SK-N-SH (cell line): ENCODE measurements at regions not wholly inside any gene's neighbourhood (a gene's known extent, or its start where the extent isn't known, plus 50 kb on each side); places are given as distances from the start of the nearest gene placed in this dataset.

Experiments
- CTCF ChIA-PET: fragments of 300-600, 350-600 bp; formaldehyde crosslinking; extraction: SDS; loops from one replicate; lab custom pipeline; 2021; lab: Yijun Ruan, JAX
- POLR2A ChIA-PET: fragments of 350-600 bp; sonication (Branson Sonifier 250); formaldehyde crosslinking; extraction: SDS; loops from one replicate; lab custom pipeline; 2020; ENCODE audit warnings: antibody characterized with exemption, inconsistent platforms; lab: Yijun Ruan, JAX
- DNase-seq: peaks from one replicate; pipeline ENCODE4 v3.0.0; 2012
- H2AFZ ChIP-seq: fragments of 200-600 bp; sonication (generic); 2 replicates; pipeline ENCODE4 v1.8.1; 2016; ENCODE audit warnings: antibody characterized with exemption, mild to moderate bottlenecking, low read depth
- H3F3A ChIP-seq: fragments of 200-600 bp; sonication (generic); replicated peaks from 2 replicates; pipeline ENCODE3; 2016; ENCODE audit warnings: antibody characterized with exemption, mild to moderate bottlenecking; ENCODE audit not compliant: insufficient read depth
- H3K27ac ChIP-seq, 2 experiments: fragments of 200-500 bp in 1 of 2; fragments of 200-600 bp in 1 of 2; sonication (Bioruptor generic) in 1 of 2; sonication (generic), shearing (Covaris generic) in 1 of 2; 2 replicates each; pipeline versions ENCODE4 v1.5.1 to v1.6.1; 2014 to 2016; ENCODE audit warnings: low read depth in 2 of 2, inconsistent platforms in 1 of 2, low read length in 1 of 2, mild to moderate bottlenecking in 1 of 2, mixed read lengths in 1 of 2
- H3K27me3 ChIP-seq: fragments of 200-600 bp; sonication (generic), shearing (Covaris generic); 2 replicates; pipeline ENCODE4 v1.6.1; 2016; ENCODE audit warnings: mixed run types; ENCODE audit not compliant: insufficient read depth
- H3K36me3 ChIP-seq, 2 experiments: fragments of 200-500 bp in 1 of 2; fragments of 200-600 bp in 1 of 2; sonication (Bioruptor generic) in 1 of 2; sonication (generic) in 1 of 2; replicated peaks in 1 of 2; 2 replicates each; pipeline versions ENCODE3 to v1.5.1; 2014 to 2016; ENCODE audit warnings: low read length in 1 of 2, mild to moderate bottlenecking in 1 of 2; ENCODE audit not compliant: insufficient read depth in 2 of 2, control insufficient read depth in 1 of 2
- H3K4me1 ChIP-seq, 2 experiments: fragments of 200-500 bp in 1 of 2; fragments of 200-600 bp in 1 of 2; sonication (Bioruptor generic) in 1 of 2; sonication (generic), shearing (Covaris generic) in 1 of 2; 2 replicates each; pipeline versions ENCODE4 v1.5.1 to v1.6.1; 2014 to 2016; ENCODE audit warnings: low read depth in 1 of 2, low read length in 1 of 2, mixed run types in 1 of 2; ENCODE audit not compliant: insufficient read depth in 2 of 2, control insufficient read depth in 1 of 2
- H3K4me2 ChIP-seq: fragments of 200-600 bp; sonication (generic), shearing (Covaris generic); 2 replicates; pipeline ENCODE4 v1.6.1; 2017; ENCODE audit warnings: mixed run types
- H3K4me3 ChIP-seq, 2 experiments: fragments of 200-500 bp in 1 of 2; fragments of 200-600 bp in 1 of 2; sonication (Bioruptor generic) in 1 of 2; sonication (generic), shearing (Covaris generic) in 1 of 2; 2 replicates each; pipeline versions ENCODE4 v1.5.1 to v1.8.1; 2014 to 2016; ENCODE audit warnings: low read depth in 2 of 2, inconsistent platforms in 1 of 2, low read length in 1 of 2, mild to moderate bottlenecking in 1 of 2, mixed read lengths in 1 of 2, moderate library complexity in 1 of 2
- H3K79me2 ChIP-seq: fragments of 200-600 bp; sonication (generic); 2 replicates; pipeline ENCODE4 v1.8.1; 2017; ENCODE audit warnings: mild to moderate bottlenecking; ENCODE audit not compliant: insufficient read depth
- H3K9ac ChIP-seq: fragments of 200-600 bp; sonication (generic); 2 replicates; pipeline ENCODE4 v1.6.1; 2017; ENCODE audit warnings: mixed run types
- H3K9me2 ChIP-seq: fragments of 200-600 bp; sonication (generic); 2 replicates; pipeline ENCODE4 v1.6.1; 2017; ENCODE audit warnings: mixed run types
- H3K9me3 ChIP-seq: fragments of 200-600 bp; sonication (generic); 2 replicates; pipeline ENCODE4 v1.6.1; 2017; ENCODE audit warnings: mixed run types, mild to moderate bottlenecking, moderate library complexity
- H4K20me1 ChIP-seq: fragments of 200-600 bp; sonication (generic); 2 replicates; pipeline ENCODE4 v1.6.1; 2017; ENCODE audit warnings: mild to moderate bottlenecking, mixed run types; ENCODE audit not compliant: insufficient read depth
- CHD2 ChIP-seq: fragments of 150-350 bp; IDR thresholded peaks from 2 replicates; pipeline ENCODE4 v1.6.1; 2018; ENCODE audit warnings: low read length; ENCODE audit not compliant: partially characterized antibody
- ELF1 ChIP-seq: IDR thresholded peaks from 2 replicates; pipeline ENCODE4 v1.4.0; 2012
- EP300 ChIP-seq, 2 experiments: IDR thresholded peaks; 2 replicates each; pipeline versions ENCODE4 v1.4.0 to v1.6.1; 2012; ENCODE audit warnings: borderline replicate concordance in 1 of 2, low read depth in 1 of 2, low read length in 1 of 2
- FOSL2 ChIP-seq: IDR thresholded peaks from 2 replicates; pipeline ENCODE4 v1.4.0; 2012; ENCODE audit warnings: low read depth, mild to moderate bottlenecking, moderate library complexity, borderline replicate concordance
- JUND ChIP-seq: IDR thresholded peaks from 2 replicates; pipeline ENCODE4 v1.4.0; 2012
- MAX ChIP-seq: IDR thresholded peaks from 2 replicates; pipeline ENCODE4 v1.4.0; 2012; ENCODE audit warnings: low read depth
- MEF2A ChIP-seq: IDR thresholded peaks from 2 replicates; pipeline ENCODE4 v1.4.0; 2012; ENCODE audit warnings: low read depth, borderline replicate concordance
- MXI1 ChIP-seq: IDR thresholded peaks from 2 replicates; pipeline ENCODE4 v1.6.1; 2012; ENCODE audit warnings: mild to moderate bottlenecking, low read depth, low read length, improper control_type of control experiment
- RAD21 ChIP-seq: IDR thresholded peaks from 2 replicates; pipeline ENCODE4 v1.6.1; 2012; ENCODE audit warnings: mild to moderate bottlenecking, low read length
- SIN3A ChIP-seq: IDR thresholded peaks from 2 replicates; pipeline ENCODE4 v1.6.1; 2012; ENCODE audit warnings: low read depth, mild to moderate bottlenecking, low read length, moderate library complexity, borderline replicate concordance
- SMC3 ChIP-seq: IDR thresholded peaks from 2 replicates; pipeline ENCODE4 v1.6.1; 2012; ENCODE audit warnings: low read depth, low read length, improper control_type of control experiment
- TAF1 ChIP-seq: IDR thresholded peaks from 2 replicates; pipeline ENCODE4 v1.6.1; 2012; ENCODE audit warnings: low read depth, mild to moderate bottlenecking, low read length, moderate library complexity, borderline replicate concordance
- TCF12 ChIP-seq: IDR thresholded peaks from 2 replicates; pipeline ENCODE4 v1.4.0; 2012
- WGBS: methylation state at CpG from one replicate; pipeline ENCODE4 v1.1.6; 2017; ENCODE audit warnings: low lambda C conversion rate; 5-methylcytosine and 5-hydroxymethylcytosine counted together
- TF ChIP-seq, protein P1 (sequence below): IDR thresholded peaks from 2 replicates; pipeline ENCODE4 v1.4.0; 2012; ENCODE audit warnings: low read depth, borderline replicate concordance
- TF ChIP-seq, protein P2 (sequence below): IDR thresholded peaks from 2 replicates; pipeline ENCODE4; 2012

DNA sequence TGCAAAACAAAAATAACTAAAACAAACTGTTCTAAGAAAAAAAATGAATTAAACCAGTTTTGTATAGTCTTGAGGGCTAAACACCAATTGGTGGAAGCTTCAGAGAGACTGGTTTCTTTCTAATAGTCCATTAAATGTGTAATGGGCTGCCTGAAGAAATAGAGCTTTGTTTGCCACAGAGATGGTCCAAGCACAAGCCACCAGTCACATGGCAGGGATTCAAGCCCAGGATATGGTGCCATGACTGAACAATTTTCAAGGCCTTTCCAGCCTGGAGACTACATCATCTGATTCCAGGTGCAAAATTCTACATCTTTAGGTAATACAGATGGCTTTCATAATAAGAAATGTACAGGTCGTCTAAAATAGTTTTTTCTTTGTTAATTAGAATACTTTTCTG lies 355.3 kb downstream of the NR2F1-AS1 start:
- CTCF ChIA-PET: no interaction called here

GRCh38 chr5:93224624-93225023 lies 356.4 kb downstream of the NR2F1-AS1 start:
- no peak overlapping the region for H3K27ac ChIP-seq
- H4K20me1 ChIP-seq: no peaks in the 10 kb centered on the region
- H3K9ac ChIP-seq: no peak overlapping the region
- TF ChIP-seq JUND (no peak), TAF1 (no peak), SMC3 (no peak), TCF12 (no peak), CHD2 (no peak), SIN3A (no peak), MXI1 (no peak), RAD21 (no peak), FOSL2 (no peak), MAX (no peak), MEF2A (no peak), EP300 (IDR thresholded peaks at IDR 0.05; ENCODE audit: borderline replicate concordance in 1 of 2, low read depth in 1 of 2, low read length in 1 of 2) (no peak), ELF1 (no peak)
- TF ChIP-seq, protein P1, sequence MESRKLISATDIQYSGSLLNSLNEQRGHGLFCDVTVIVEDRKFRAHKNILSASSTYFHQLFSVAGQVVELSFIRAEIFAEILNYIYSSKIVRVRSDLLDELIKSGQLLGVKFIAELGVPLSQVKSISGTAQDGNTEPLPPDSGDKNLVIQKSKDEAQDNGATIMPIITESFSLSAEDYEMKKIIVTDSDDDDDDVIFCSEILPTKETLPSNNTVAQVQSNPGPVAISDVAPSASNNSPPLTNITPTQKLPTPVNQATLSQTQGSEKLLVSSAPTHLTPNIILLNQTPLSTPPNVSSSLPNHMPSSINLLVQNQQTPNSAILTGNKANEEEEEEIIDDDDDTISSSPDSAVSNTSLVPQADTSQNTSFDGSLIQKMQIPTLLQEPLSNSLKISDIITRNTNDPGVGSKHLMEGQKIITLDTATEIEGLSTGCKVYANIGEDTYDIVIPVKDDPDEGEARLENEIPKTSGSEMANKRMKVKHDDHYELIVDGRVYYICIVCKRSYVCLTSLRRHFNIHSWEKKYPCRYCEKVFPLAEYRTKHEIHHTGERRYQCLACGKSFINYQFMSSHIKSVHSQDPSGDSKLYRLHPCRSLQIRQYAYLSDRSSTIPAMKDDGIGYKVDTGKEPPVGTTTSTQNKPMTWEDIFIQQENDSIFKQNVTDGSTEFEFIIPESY: no peak
- TF ChIP-seq, protein P2, sequence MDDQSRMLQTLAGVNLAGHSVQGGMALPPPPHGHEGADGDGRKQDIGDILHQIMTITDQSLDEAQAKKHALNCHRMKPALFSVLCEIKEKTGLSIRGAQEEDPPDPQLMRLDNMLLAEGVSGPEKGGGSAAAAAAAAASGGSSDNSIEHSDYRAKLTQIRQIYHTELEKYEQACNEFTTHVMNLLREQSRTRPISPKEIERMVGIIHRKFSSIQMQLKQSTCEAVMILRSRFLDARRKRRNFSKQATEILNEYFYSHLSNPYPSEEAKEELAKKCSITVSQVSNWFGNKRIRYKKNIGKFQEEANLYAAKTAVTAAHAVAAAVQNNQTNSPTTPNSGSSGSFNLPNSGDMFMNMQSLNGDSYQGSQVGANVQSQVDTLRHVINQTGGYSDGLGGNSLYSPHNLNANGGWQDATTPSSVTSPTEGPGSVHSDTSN: no peak
- no peaks in the 10 kb centered on the region for H3K9me2 ChIP-seq
- ChIA-PET CTCF (no interaction called here), POLR2A (no interaction called here)
- no peaks in the 10 kb centered on the region for H3K27me3 ChIP-seq
- H3K79me2 ChIP-seq: no peaks in the 10 kb centered on the region
- no peak for DNase-seq
- no peak overlapping the region for H2AFZ ChIP-seq
- H3F3A ChIP-seq: no peaks in the 10 kb centered on the region
- peaks cover 0 to 4% of the 10 kb centered on the region in 2 experiments for H3K36me3 ChIP-seq
- H3K4me3 ChIP-seq: no peak overlapping the region
- no peaks in the 10 kb centered on the region for H3K4me1 ChIP-seq
- no peak overlapping the region for H3K4me2 ChIP-seq
- 95% methylated on average over 4 of the region's 4 CpGs for WGBS
- no peaks in the 10 kb centered on the region for H3K9me3 ChIP-seq

More for the DNA sequence above, 355.3 kb downstream of the NR2F1-AS1 start:
- Histone ChIP-seq H3F3A (no peaks in the 10 kb centered on the region), H3K4me1 (no peaks in the 10 kb centered on the region), H3K4me3 (no peak overlapping the region), H3K36me3 (peaks cover 0 to 4% of the 10 kb centered on the region in 2 experiments), H3K79me2 (no peaks in the 10 kb centered on the region), H3K9me3 (no peaks in the 10 kb centered on the region), H2AFZ (0 out of 2 replicates have a peak overlapping the region, but pooled peaks have one; percentile 41), H3K27me3 (no peaks in the 10 kb centered on the region), H3K9ac (no peak overlapping the region), H4K20me1 (no peaks in the 10 kb centered on the region), H3K4me2 (no peak overlapping the region), H3K27ac (no peak overlapping the region), H3K9me2 (no peaks in the 10 kb centered on the region)
- no peak for DNase-seq
- WGBS: 27% methylated on average over 1 of the region's 1 CpG
- POLR2A ChIA-PET: no interaction called here
- no peak for TF ChIP-seq JUND
- TF ChIP-seq, protein P2: no peak
